ENCODE measurements at regions not wholly inside any gene's neighbourhood (a gene's known extent, or its start where the extent isn't known, plus 50 kb on each side); places are given as distances from the start of the nearest gene placed in this dataset.

- TF ChIP-seq CTCF (IDR thresholded peaks at IDR 0.05) (no peak), EP300 (IDR thresholded peaks at IDR 0.05) (no peak), POLR2A (IDR thresholded peaks at IDR 0.05) (no peak)
These were observed 94.9 kb downstream of the RBFOX3 start for GRCh38 chr17:79515646-79516571.

All from tibial nerve (tissue), 4 donors.